Kidney tubule cell (primary cell): ENCODE measurements at regions not wholly inside any gene's neighbourhood (a gene's known extent, or its start where the extent isn't known, plus 50 kb on each side); places are given as distances from the start of the nearest gene placed in this dataset.
"Not testable (repeated sequence)": the region's sequence is repeated elsewhere in the genome, so short reads cannot be mapped to it uniquely, and the experiment has no call there.

ENCODE experiments used
- DNase-seq: peaks from one replicate; pipeline ENCODE4 v3.0.0-alpha.2; 2018; ENCODE audit warnings: low spot score

DNA sequence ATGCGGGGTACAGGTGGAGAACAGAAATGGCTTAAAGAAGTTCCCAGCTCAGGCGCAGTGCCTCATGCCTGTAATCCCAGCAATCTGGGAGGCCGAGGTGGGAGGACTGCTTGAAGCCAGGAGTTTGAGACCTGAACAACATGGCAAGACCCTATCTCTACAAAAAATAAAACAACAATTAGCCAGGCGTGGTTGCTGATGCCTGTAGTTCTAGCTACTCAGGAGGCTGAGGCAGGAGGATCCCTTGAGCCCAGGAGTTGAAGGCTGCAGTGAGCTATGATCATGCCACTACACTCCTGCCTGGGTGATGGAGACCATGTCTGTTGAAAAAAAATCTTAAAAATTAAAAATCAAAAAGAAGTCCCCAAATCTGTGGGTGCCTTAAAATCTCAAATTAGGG, 228.3 kb upstream of the WSB1 start:
- no peak for DNase-seq

DNA sequence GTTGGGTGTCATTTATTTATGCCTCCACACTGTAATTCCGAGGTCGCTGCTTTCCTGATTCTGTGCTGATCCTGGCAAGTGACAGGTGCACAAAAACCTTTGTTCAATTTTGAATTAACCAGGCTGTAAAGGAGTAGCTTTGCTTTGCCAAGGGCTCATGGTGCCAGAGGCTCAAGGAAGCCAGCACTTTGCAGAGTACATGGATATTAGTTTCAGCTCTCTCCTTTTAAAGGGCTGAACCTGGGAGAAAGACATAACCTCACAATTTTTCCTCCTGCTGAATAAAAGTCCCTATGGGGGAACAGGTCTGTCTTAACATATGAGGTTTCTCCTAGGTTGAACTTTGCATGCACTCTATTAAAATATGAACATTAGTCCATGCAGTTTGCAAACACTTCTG, 227.6 kb upstream of the WSB1 start:
- DNase-seq = no peak

DNA sequence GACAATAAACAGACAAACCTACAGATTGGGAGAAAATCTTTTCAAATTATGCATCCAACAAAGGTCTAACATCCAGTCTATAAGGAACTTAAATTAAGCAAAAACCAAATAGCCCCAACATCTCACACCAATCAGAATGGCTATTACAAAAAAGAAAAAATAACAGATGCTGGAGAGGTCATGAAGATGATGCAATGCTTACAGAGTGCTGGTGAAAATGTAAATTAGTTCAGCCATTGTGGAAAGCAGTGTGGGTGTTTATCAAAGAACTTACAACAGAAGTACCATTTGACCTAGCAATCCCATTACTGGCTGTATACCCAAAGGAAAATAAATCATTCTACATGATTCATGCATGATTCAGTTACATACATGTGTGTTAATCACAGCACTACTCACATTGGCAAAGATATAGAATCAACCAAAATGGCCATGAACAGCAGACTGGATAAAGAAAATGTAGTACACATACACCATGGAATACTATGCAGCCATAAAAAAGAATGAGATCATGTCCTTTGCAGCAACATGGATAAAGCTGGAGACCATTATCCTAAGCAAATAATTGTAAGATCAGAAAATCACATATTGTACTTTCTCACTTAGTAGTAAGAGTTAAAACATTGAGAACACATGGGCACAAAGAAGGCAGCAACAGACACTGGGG, 223.9 kb upstream of the WSB1 start:
- no peak for DNase-seq

DNA sequence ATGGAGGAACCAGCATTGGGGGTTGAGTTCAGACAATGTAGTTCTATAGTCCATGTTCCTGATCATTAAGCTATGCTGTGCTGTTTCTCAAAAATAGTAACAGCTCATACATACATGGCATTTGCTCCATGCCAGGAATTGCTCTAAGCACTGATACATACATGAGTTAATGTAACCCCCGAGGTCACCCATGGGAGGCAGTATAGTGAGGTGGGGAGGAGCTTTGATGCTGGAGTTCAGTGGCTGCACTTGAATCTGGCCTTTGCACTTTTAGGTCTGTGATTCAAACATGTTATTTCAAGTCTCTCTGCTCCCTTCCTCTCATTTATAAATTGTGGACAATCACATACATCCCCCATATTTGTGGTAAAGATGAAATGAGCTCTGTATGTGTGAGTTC, 223.1 kb upstream of the WSB1 start:
- no peak for DNase-seq

DNA sequence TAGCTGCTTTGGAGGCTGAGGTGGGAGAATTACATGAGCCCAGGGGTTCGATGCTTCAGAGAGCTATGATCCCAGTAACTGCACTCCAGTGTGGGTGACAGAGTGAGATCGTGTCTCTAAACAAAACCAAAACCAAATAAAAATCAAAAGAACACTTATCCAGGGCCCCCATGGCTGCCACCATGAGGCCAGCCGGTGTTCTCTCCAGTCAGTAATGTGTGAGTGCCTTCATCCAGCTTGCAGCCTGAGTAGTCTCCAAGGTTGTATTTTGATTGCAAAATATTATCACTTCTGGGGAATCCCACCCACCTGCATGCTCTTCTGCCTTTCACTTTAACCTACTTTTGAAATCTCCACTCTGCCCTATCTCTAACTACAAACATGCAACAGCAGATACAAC, 221.0 kb upstream of the WSB1 start:
- DNase-seq = no peak

DNA sequence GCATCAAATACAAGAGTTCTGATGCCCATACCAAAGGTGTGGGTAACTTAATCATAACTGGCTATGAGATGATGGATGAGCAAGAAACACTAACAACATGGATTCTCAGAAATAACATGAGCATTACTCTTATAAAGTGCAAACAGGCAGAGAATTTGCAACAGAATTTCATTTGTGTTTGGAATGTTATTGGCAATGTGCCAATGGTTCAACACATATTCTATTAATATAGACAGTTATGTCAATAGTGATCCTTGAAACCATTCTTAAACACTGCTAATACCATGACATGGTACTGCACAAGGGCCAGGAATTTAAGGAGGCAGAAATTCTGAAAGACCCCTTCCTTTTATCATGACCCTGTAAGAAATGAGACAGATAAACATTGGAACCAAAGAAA, 217.1 kb upstream of the WSB1 start:
- no peak for DNase-seq

DNA sequence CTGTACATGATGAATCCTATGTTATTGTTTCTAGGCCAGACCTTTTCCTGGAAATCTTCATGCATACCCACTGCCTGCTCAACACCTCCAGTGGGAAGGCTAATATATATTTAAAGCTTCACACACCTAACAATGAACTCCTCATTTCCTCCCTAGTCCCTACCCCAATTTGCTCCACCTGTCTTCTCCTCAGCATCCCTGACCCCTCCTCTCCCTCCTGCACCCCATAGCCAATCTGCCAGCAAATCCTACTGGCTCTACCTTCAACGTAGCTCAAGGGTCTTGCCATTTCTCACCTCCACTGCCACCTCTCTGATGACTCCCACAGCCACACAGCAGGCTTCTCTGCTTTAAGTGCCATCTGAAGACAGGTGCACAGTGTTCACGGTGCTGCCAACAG, 215.6 kb upstream of the WSB1 start:
- no peak for DNase-seq

DNA sequence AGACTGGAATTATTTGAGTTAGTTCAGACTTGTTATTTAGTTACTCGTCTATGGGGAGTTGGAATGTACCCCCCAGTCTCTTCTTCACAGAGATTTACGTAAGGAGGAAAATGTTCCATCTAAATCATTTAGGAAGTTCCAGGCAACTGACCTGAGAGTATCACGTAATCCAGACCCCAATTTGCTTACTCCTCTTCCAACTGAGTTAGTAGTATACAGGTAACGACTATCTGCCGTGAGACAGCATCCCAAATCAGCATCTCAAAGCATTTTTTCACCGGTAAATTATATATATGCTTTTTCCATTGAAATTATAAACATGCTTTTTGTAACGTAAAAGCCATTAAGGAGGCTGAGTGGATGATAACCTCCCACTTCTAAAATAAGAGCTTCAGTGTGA, 214.3 kb upstream of the WSB1 start:
- DNase-seq = no peak

DNA sequence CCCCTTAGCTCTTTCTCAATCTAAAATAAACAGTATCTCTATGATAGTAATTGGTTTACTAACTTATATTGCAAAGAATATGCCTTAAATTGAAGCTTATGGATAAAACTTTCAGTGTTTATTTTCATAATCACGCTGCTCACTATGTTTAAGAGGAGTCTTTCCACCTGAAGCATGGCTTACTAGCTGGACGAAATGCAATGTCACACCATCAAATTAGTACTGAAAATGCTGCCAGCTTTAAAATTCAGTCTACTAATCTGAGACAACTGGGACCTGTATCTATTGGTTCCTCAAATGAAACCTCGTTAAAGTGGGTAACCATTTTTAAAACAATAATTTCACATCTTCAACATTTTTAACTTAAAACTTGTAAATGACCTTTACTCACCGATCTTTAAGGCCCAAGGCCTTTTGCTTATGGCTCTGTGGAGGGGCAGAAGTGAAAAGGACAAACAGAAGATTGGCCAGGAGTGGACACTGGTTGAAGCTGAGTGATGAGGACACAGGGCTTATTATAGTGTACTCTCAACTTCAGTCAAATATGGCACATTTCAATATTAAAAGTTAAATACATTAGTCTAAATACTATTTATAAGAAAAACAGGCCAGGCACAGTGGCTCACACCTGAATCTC, 212.8 kb upstream of the WSB1 start:
- DNase-seq = no peak

DNA sequence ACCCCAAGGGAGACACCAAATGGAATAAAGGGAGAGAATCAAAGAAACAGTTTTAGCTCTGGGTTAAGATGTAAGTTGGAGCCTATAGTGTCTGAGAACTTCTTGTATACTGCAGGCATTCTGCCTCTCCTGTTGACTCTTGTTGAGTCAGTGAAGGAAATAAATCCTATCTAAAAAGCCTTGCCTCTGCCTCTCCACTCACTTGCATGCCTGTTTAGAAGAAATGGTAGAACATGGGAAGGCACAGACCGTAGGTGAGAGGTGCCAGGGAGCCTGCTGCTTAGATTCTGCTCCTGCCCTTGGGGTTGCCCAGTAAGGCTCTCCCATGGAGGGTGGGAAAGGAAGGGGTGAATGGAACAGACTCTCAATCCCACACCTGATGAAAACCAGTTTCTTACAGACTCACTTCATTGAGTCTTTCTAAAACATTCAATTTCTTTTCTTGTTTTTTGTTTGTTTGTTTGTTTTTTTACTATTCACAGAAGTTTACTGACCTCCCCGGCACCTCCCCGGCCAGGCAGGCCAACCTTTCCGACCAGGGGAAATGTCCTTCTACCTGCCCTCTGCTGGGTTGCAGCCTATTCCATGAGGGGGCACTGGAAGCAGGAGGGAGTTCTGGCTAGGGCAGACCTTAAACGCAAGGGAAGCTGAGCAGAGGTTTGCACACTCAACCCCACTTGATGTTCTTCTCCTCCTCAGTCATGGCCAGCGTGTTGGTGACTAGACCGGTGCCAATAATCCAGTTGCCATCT, 211.7 kb upstream of the WSB1 start:
- no peak for DNase-seq

DNA sequence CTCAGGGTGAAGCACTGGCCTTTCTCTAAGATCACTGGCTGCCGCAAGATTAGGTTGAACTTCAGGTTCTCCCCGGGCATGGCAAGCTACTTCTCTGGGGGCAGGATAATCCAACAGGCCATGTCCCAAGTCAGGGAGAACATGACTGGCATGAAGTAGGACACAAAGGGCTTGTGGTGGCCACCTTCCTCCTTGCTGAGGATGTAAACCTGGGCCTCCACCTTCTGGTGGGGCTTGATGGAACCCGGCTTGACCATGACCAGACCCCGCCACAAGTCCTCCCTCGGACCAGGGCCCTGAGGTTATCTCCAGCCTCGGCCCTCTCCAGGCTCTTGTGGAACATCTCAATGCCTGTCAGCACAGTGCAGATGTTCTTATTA, 211.1 kb upstream of the WSB1 start:
- no peak for DNase-seq

DNA sequence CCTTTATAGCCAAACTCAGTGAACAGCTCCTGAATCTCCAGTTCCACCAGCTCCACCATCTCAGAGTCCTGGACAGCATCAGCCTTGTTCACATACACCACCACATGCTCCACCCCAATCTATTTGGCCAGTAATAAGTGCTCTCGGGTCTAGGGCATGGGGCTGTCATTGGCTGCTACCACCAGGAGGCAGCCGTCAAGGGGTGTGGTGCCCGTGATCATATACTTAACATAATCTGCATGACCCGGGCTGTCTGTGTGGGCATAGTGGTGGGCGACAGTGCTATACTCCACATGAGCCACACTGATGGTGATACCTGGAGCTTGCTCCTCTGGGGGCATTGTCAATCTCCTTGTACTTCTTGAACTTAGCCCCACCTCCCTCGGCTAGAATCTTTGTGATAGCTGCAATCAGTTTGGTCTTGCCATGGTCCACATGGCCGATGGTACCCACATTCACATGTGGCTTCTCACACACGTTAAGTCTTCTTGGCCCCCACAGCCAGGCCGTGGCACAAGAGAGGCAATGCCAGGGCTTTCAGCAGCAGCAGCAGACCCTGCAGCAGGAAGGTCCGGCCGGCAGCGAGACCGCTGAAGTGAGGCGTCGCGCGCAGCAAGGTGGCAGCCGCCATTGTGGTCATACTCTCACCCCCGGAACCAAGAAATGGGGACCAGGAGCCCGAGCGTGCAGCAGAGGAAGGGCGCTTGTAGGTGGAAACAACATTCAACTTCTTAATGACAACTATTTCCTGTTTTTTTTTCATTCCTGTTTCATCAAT, 210.3 kb upstream of the WSB1 start:
- DNase-seq = no peak

DNA sequence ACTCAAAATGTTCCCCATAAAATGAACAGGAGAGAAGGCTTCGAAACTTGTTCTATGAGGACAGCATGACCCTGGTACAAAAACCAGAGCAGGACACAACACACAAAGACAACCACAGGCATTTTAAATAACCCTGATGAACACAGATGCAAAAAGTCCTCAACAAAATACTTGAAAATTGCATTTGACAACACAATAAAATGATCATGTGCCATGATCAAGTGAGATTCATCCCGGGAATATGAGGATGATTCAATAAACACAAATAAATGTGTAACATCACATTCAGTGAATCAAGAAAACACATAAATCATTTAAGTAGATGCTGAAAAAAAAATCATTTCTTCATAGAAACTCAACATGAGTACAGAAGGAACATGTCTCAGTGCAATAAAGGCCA, 208.4 kb upstream of the WSB1 start:
- no peak for DNase-seq

DNA sequence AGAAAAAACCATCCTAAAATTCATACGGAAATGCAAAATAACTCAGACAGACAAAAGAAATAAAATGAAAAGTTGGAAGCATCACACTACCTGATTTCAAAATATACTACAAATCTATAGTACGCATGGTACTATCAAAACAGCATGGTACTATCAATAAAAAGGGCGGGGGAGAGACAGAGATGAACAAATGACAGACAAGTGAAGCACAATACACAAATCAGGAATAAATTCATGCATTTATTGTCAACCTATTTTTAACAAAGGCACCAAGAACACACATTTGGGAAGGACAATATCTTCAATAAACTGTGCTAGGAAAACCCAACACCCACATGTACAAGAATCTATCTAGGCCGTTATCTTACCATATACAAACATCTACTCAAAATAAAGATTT, 207.4 kb upstream of the WSB1 start:
- DNase-seq = no peak

DNA sequence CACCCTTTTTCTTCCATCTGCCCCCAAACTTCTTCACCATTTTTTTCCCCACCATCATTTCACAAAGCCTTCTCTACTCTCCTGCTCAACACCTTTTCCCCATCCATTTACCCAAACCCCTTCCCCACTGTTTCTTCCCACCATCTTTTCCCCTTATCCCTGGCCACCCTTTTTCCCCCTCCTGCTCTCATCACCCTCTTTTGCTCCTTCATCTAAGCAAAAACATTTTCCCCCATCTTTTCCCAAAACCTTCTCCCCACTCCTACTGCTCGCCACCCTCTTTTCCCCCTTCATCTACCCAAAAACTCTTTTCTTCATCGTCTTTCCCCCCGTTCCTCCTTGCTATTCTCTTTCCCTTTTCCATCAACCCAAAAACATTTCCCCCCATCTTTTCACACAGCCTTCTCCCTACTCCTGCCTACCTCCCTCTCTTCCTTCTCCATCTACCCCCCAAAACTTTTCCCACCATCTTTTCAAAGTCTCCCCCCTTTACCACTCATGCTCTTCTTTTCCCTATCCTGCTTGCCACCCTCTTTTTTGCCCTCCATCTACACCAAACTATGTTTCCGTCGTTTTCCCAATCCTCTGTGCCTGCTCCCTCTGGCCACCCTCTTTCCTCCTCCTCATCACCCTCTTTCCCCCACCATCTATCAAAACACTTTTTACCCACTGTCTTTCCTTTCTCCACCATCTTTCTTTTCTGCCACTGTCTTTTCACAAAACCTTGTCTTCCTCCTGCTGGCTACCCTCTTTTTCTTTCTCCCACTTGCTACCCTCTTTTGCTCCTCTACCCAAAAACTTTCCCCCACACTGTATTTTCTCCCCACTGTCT, 205.8 kb upstream of the WSB1 start:
- DNase-seq = no peak

DNA sequence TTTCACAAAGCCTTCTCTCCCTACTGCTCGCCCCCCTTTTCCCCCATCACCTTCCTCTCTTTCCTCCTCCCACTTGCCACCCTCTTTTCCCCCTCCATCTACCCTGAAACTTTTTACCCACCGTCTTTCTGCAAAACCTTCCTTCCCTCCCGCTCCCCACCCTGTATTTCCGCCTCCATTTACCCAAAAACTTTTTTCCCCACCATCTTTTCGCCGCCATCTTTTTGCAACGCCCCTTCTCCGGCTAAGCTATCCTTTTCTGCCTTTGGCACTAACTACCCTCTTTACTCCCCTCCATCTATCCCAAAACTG, 205.2 kb upstream of the WSB1 start:
- no peak for DNase-seq

DNA sequence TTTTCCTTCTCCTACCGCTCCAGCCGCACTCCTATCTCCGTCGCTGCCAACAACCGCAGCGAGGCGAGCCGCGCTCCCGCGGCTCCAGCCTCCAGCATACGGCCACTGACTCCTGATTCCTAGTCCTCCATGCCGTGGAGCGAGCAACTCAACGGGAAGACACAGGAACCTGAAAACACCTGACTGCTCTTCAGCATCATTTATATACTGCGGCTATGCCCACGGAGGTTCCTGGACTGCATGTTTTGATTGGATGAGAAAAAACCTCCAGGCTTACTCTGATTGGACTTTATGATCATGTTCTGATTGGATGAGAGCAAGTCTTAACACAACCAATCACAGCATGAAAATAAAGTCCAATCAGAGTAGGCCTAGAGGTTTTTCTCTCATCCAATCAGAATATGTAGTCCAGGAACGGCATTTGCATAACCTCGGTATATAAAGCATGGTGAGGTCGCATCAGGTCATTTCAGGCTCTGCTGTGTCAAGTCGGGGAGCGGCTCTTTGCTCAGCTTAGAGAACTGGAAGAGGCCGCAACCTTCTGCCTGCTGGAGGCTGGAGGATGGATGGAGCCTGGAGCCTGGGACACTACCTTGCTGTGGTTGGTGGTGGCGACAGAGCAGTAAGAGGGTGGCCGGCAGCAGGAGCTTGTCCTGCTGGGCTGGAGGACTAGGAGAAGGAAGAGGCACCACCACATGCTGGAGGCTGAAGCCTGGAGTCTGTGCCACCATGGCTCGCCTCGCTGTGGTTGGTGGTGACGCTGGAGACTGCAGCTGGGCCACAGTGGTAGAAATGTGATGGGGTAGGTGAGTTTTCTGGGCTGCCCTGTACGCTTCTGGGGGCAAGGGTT, 204.6 kb upstream of the WSB1 start:
- not testable (repeated sequence) for DNase-seq

DNA sequence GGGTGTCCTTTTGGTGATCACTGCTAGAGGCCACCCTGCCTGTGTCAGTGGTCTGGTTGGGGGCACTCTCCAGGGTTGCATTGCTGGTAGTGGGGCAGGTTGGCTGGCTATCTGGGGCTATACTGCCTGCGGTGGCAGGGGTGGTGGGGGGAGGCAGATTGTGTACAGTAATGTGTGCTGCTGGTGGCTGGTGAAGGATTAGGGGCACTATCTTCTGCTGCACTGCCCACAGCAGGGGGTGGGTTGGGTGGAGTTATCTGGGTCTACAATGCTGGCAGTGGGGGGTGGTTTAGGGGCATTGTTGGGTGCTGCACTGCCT, 204.0 kb upstream of the WSB1 start:
- no peak for DNase-seq

DNA sequence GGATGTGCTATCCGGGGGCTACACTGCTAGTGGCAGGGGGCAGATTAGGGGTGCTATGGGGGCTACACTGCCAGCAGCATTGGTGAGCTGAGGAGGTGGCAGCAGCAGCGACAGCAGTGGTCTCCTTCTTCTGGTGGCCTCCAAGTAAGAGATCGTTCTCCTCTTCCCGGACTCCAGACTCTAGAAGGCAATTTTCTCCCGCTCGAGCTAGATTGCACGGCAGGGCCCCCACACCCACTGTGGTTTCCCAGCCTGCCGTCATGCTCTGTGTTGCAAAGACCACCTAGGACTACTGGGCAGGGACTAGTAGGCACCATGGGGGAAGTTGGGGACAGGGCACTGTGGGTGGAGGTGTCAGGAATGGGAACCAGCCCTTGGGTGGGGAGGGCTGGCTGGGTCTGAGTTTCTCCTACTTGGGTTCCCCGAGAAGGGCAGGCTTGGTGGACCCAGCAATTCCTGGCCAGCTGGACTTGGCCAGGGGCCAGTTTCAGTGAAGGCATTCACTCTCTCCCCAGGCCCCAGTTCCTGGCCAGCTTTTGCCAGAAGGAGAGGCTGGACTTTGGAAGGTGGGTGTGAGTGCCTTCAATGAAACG, 203.4 kb upstream of the WSB1 start:
- not testable (repeated sequence) for DNase-seq

DNA sequence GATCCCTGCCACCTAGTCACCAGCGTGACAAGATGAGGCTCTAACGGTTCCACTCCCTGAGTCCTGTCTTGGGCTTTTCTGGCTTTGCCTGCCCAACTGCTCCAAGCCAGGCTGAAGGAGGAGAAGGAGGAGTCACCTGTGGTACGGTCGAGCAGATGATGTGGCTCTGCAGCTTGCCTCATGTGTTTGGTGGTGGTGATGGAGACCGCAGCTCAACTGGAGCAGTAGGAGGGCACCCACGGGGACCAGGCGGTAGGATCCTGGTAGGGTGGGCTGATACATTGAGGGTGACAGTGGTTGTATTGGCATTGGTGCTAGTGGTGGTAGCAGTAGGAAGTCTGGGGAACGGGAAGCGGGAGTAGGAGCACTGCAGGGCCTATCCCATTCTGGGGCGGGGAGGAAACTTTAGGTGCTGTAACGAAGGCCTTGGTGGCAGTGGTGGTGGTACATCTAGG, 202.8 kb upstream of the WSB1 start:
- DNase-seq = no peak

DNA sequence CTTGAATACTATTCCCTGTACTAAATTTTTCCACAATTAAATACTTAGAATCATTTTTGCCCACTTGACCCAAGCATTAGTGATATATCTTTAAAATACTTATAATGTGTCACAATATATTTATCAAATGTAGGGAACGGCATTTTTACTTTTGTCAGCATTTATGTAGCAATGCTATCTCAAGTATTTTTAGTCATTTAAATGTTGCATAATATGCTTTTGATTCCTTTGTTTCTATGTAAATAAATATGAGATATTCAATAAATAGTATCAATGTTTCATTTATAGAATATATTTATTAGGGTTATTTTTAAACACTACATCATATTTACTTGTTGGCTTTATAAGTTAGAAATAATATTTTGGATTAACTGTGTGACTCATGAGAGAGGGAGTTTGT, 199.7 kb upstream of the WSB1 start:
- DNase-seq = not testable (repeated sequence)
